Endodermal cell (in vitro differentiated cells): ENCODE measurements at regions not wholly inside any gene's neighbourhood (a gene's known extent, or its start where the extent isn't known, plus 50 kb on each side); places are given as distances from the start of the nearest gene placed in this dataset.

Experiments used
- DNase-seq: peaks from one replicate; pipeline ENCODE4 v3.0.0-alpha.2; 2017
- H3K27ac ChIP-seq: 2 replicates; pipeline ENCODE4 v1.5.1; 2013; ENCODE audit warnings: mild to moderate bottlenecking, low read depth, low read length, moderate library complexity
- H3K27me3 ChIP-seq: 2 replicates; pipeline ENCODE4 v1.6.1; 2013; ENCODE audit warnings: mild to moderate bottlenecking, low read length, moderate library complexity; ENCODE audit not compliant: insufficient read depth, control insufficient read depth, poor library complexity, severe bottlenecking
- H3K36me3 ChIP-seq: 2 replicates; pipeline ENCODE4 v1.7.0; 2013; ENCODE audit warnings: mild to moderate bottlenecking, low read length, moderate library complexity; ENCODE audit not compliant: control insufficient read depth, insufficient read depth
- H3K4me1 ChIP-seq: one replicate; pipeline ENCODE4 v1.7.0; 2013; ENCODE audit warnings: low read length; ENCODE audit not compliant: control insufficient read depth, insufficient read depth
- H3K4me3 ChIP-seq: 2 replicates; pipeline ENCODE4 v1.5.1; 2013; ENCODE audit warnings: mild to moderate bottlenecking, low read length, moderate library complexity
- H3K9ac ChIP-seq: 2 replicates; pipeline ENCODE4 v1.6.1; 2013; ENCODE audit warnings: mild to moderate bottlenecking, low read length, moderate library complexity; ENCODE audit not compliant: poor library complexity, severe bottlenecking; ENCODE audit errors: extremely low read depth
- H3K9me3 ChIP-seq: 2 replicates; pipeline ENCODE4 v1.6.1; 2013; ENCODE audit warnings: mild to moderate bottlenecking, low read length, moderate library complexity; ENCODE audit not compliant: control insufficient read depth
- H3K27ac Mint-ChIP-seq: 2 replicates; pipeline ENCODE4 v1.8.0; 2020; ENCODE audit warnings: mixed read lengths
- H3K27me3 Mint-ChIP-seq: 2 replicates; pipeline ENCODE4 v1.8.0; 2021; ENCODE audit warnings: mild to moderate bottlenecking, mixed read lengths; ENCODE audit not compliant: insufficient read depth
- H3K36me3 Mint-ChIP-seq: 2 replicates; pipeline ENCODE4 v1.8.0; 2020; ENCODE audit warnings: low read depth, mixed read lengths
- H3K4me1 Mint-ChIP-seq: 2 replicates; pipeline ENCODE4 v1.8.0; 2020; ENCODE audit warnings: mixed read lengths
- H3K4me3 Mint-ChIP-seq: 2 replicates; pipeline ENCODE4 v1.8.0; 2020; ENCODE audit warnings: mild to moderate bottlenecking, moderate library complexity, mixed read lengths
- H3K9me3 Mint-ChIP-seq: 2 replicates; pipeline ENCODE4 v1.8.0; 2020; ENCODE audit warnings: mild to moderate bottlenecking, mixed read lengths
- WGBS, 2 experiments: methylation state at CpG; one replicate each; pipeline versions ENCODE4 v1.1.5 to v1.1.7; 2013; ENCODE audit warnings: missing lambda C conversion rate in 2 of 2, mixed read lengths in 1 of 2; ENCODE audit not compliant: insufficient coverage in 1 of 2, insufficient read length in 1 of 2; 5-methylcytosine and 5-hydroxymethylcytosine counted together
- TF ChIP-seq, protein P1 (sequence below): fragments of 200-600 bp; sonication (generic); conservative IDR thresholded peaks from 2 replicates; pipeline ENCODE4 v1.5.0; 2021; ENCODE audit warnings: antibody characterized with exemption, mild to moderate bottlenecking

DNA sequence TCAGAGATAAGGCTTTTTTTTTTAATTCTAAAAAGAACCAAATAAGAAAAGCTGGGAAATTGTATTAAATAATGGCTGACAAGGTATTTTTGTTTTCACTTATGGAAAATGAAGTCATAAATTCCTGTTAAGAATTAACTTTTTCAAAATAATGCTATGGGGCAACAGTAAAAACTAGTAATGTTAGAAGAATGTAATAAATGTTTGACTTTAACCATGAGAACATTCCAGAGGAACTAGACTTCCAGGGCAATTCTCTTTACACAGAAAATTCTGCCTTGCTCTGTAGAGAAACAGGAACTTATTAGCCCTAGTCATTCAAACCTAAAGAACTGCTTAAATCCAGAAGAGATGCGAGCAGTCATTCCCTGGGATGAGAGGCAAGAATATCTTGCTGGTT lies 571.1 kb downstream of the IPMK start:
- no peak overlapping the region for H3K4me3 ChIP-seq
- Mint-ChIP-seq H3K27ac (no peak overlapping the region), H3K36me3 (no peaks in the 10 kb centered on the region), H3K4me1 (peaks cover 12% of the 10 kb centered on the region), H3K4me3 (no peak overlapping the region), H3K27me3 (no peaks in the 10 kb centered on the region), H3K9me3 (no peaks in the 10 kb centered on the region)
- H3K27me3 ChIP-seq, result no peaks in the 10 kb centered on the region
- H3K27ac ChIP-seq, result no peak overlapping the region
- TF ChIP-seq, protein P1, sequence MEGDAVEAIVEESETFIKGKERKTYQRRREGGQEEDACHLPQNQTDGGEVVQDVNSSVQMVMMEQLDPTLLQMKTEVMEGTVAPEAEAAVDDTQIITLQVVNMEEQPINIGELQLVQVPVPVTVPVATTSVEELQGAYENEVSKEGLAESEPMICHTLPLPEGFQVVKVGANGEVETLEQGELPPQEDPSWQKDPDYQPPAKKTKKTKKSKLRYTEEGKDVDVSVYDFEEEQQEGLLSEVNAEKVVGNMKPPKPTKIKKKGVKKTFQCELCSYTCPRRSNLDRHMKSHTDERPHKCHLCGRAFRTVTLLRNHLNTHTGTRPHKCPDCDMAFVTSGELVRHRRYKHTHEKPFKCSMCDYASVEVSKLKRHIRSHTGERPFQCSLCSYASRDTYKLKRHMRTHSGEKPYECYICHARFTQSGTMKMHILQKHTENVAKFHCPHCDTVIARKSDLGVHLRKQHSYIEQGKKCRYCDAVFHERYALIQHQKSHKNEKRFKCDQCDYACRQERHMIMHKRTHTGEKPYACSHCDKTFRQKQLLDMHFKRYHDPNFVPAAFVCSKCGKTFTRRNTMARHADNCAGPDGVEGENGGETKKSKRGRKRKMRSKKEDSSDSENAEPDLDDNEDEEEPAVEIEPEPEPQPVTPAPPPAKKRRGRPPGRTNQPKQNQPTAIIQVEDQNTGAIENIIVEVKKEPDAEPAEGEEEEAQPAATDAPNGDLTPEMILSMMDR, result no peak
- H3K9me3 ChIP-seq, result no peaks in the 10 kb centered on the region
- 80 to 100% methylated on average over 1 of the region's 1 CpG for WGBS, 2 experiments
- H3K4me1 ChIP-seq, result no peaks in the 10 kb centered on the region
- H3K36me3 ChIP-seq, result no peaks in the 10 kb centered on the region
- no peak overlapping the region for H3K9ac ChIP-seq
- DNase-seq, result no peak

DNA sequence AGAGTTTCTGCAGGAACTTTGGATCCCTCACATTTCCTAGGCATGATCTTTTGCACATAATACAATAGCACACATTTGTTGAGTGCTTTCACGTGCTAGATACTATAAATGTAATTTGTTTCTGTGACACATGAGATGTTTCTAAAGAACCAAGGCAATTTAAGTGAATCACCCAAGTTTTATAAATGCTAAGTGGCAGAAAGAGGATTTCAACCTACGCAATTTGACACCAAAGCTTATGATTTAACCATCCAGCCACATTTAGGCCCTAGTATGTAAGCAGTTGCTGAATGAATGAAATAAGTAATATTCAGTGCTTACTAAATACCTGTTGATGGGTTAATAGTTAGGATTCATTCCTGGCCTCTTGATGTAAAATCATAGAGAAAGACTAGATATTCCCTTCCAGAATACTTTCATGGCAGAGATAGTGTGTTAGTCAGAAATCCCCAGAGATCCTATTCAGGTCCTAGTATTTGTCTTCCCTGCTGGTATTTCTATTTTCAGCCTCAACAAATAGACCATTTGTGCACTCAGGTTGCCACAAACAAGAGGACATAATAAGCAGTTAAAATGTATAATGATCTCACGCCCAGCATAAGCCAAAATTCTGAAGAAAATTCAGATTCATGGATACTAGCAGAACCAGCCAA lies 572.6 kb downstream of the IPMK start:
- H3K27ac Mint-ChIP-seq, result no peak overlapping the region
- no peaks in the 10 kb centered on the region for H3K27me3 ChIP-seq
- H3K27ac ChIP-seq, result no peak overlapping the region
- H3K36me3 Mint-ChIP-seq, result no peaks in the 10 kb centered on the region
- no peak overlapping the region for H3K9ac ChIP-seq
- H3K4me3 ChIP-seq, result no peak overlapping the region
- WGBS, 2 experiments, result 91 to 100% methylated on average over 1 to 3 of the region's 3 CpGs
- no peaks in the 10 kb centered on the region for H3K27me3 Mint-ChIP-seq
- TF ChIP-seq, protein P1, result no peak
- DNase-seq, result no peak
- peaks cover 7% of the 10 kb centered on the region for H3K4me1 Mint-ChIP-seq
- H3K4me1 ChIP-seq, result no peaks in the 10 kb centered on the region
- H3K4me3 Mint-ChIP-seq, result no peak overlapping the region
- H3K9me3 ChIP-seq, result no peaks in the 10 kb centered on the region
- H3K36me3 ChIP-seq, result no peaks in the 10 kb centered on the region
- H3K9me3 Mint-ChIP-seq, result no peaks in the 10 kb centered on the region

DNA sequence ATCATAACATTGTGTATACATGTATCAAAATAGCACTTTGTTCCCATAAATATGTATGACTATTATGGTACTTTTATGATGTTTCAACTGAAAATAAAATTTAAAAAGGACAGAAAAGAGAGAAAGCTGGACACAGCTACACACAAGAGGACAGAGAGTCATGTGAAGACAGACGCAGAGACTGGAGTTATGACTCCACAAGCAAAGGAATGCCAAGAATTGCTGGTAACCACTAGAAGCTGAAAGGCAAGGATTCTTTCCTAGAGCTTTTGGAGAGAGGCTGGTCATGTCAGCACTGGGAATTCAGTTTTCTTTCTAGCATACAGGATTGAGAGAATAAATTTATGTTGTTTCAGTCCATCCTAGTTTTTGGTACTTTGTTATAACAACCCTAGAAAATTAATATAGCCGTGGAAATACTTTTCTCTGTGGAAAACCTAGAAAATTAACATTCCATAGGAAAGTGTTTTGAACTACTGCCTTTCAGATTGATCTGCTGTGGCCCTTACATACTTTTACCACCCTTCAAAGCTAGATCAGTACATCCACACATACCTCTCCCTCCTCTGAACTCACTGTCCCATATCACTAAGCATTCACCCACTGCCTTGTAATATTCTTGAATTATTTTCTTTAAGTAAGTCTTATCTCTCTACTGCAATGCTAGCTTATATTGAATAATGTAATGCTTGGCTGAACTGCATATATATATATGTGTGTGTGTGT lies 575.3 kb downstream of the IPMK start:
- Histone ChIP-seq H3K4me3 (no peak overlapping the region), H3K9ac (no peak overlapping the region), H3K36me3 (no peaks in the 10 kb centered on the region), H3K27ac (no peak overlapping the region), H3K27me3 (no peaks in the 10 kb centered on the region), H3K4me1 (no peaks in the 10 kb centered on the region), H3K9me3 (no peaks in the 10 kb centered on the region)
- no peaks in the 10 kb centered on the region for H3K36me3 Mint-ChIP-seq
- H3K27ac Mint-ChIP-seq, result no peak overlapping the region
- no peaks in the 10 kb centered on the region for H3K27me3 Mint-ChIP-seq
- WGBS, 2 experiments, result 64 to 82% methylated on average over 2 of the region's 2 CpGs
- H3K4me1 Mint-ChIP-seq, result no peaks in the 10 kb centered on the region
- H3K9me3 Mint-ChIP-seq, result no peaks in the 10 kb centered on the region
- DNase-seq, result no peak
- TF ChIP-seq, protein P1, result no peak
- no peak overlapping the region for H3K4me3 Mint-ChIP-seq
